Fibroblast of the aortic adventitia (primary cell): ENCODE measurements at regions not wholly inside any gene's neighbourhood (a gene's known extent, or its start where the extent isn't known, plus 50 kb on each side); places are given as distances from the start of the nearest gene placed in this dataset.
A peak's percentile ranks its signal among the peaks of the same experiment; 100 is the strongest.

Source experiments
- DNase-seq: peaks from one replicate; pipeline ENCODE4 v3.0.0-alpha.2; 2010; ENCODE audit warnings: low read depth
- H3K4me3 ChIP-seq: 2 replicates; pipeline ENCODE4 v1.5.1; 2011; ENCODE audit warnings: low read depth, mild to moderate bottlenecking, control low read depth, low read length, moderate library complexity
- CTCF ChIP-seq: IDR thresholded peaks from 2 replicates; pipeline ENCODE4 v1.5.1; 2011; ENCODE audit warnings: mild to moderate bottlenecking, low read length, control low read depth, inconsistent platforms; ENCODE audit not compliant: insufficient read depth

DNA sequence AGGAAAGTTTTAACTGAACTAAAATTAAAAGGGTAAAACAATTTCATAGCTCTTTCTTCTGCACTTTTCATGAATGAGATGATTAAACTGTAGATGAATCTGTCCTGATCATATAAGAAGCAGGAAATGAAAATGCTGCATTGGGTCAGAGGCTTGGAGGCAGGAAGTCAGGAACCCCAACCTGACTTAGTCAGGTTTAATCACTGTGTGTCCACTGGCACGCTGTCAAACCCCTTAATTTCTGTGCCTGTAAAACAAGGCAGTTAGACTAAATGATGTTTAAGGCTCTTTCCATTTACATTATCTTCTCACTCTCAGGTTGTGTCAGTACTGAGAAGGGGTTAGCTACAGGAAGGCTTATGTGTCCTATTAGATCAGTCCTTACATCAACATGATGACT, 193.3 kb upstream of the TTC14 start:
- no peak overlapping the region for H3K4me3 ChIP-seq
- peak; percentile 40 for DNase-seq
- no peak for TF ChIP-seq CTCF

- no peak for DNase-seq
- TF ChIP-seq CTCF = no peak
- H3K4me3 ChIP-seq = no peak overlapping the region
Measured at GRCh38 chr3:180409170-180409569, 192.8 kb upstream of the TTC14 start.

- no peak for TF ChIP-seq CTCF
- DNase-seq = no peak
- H3K4me3 ChIP-seq = no peak overlapping the region
Measured at GRCh38 chr3:180409883-180410282, 192.1 kb upstream of the TTC14 start.

DNA sequence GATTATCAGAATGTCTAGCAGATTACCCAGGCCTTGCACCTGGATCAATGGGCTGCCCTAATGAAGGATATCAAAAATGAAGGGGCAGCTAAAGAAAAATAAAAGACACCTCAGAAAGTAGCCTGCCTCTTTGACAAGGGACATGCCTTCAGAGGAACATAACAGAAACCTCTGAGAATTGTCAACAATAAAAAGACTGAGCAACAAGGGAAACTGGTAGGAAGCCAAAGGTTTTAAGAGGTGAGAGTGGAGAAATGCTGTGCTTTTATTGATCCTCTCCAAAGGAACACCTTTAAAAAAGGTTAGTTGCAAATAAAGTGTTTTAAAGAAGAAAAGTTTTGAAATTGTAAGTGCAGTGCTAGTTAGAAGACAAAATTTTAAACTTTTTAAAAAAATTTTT, 187.8 kb upstream of the TTC14 start:
- no peak for TF ChIP-seq CTCF
- no peak for DNase-seq
- no peak overlapping the region for H3K4me3 ChIP-seq

- H3K4me3 ChIP-seq = no peak overlapping the region
- no peak for DNase-seq
- TF ChIP-seq CTCF = no peak
Measured at GRCh38 chr3:180416111-180416594, 185.8 kb upstream of the TTC14 start.

DNA sequence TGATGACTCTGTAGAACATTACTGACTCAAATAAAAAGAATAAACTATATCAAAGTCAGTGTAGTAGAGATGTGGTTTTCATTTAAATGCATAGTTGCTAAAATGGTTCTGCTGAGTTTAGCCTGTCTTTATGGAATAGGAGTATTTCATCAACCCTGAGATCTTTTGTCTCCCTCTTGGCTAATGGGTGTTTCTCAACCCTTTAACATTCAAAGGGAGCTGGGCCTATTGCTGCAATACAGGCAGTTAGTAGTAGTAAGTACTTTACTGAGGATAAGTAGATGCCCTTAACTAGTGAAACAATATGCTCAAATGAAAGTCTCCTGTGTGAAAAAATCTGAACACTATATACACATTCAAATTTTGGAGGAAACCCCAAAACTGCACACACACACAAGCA, 184.7 kb upstream of the TTC14 start:
- no peak overlapping the region for H3K4me3 ChIP-seq
- TF ChIP-seq CTCF = no peak
- no peak for DNase-seq

- TF ChIP-seq CTCF = no peak
- no peak for DNase-seq
Measured at GRCh38 chr3:180420016-180420415, 181.9 kb upstream of the TTC14 start.

More at GRCh38 chr3:180420016-180420415, 181.9 kb upstream of the TTC14 start:
- no peak overlapping the region for H3K4me3 ChIP-seq
